GM12872 (cell line): ENCODE measurements at regions not wholly inside any gene's neighbourhood (a gene's known extent, or its start where the extent isn't known, plus 50 kb on each side); places are given as distances from the start of the nearest gene placed in this dataset.

Source experiments
- TF ChIP-seq, protein P1 (sequence below): IDR thresholded peaks from 3 replicates; pipeline ENCODE4 v1.5.1; 2011; ENCODE audit warnings: low read depth, mild to moderate bottlenecking, low read length, moderate library complexity; ENCODE audit not compliant: insufficient read depth

DNA sequence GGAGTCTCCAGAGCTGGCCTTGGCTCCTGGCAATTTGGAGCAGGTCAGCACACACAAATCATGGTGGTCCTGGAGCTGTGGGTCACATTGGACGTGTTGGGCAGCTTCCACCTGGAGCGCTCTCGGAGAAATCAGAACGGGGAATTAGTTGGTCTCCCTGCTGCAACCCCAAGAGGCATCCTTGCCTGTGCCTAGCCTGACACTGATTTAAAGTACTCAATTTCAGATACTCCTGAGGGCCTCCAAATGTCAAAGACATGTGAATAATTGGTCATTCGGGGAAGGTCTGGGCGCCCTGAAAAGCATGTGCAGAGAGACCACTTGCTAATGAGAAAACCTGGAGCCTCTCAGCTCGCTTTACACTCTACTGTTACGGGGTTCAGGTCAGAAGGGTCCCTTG is 145.5 kb upstream of the AGAP1 start:
- TF ChIP-seq, protein P1, sequence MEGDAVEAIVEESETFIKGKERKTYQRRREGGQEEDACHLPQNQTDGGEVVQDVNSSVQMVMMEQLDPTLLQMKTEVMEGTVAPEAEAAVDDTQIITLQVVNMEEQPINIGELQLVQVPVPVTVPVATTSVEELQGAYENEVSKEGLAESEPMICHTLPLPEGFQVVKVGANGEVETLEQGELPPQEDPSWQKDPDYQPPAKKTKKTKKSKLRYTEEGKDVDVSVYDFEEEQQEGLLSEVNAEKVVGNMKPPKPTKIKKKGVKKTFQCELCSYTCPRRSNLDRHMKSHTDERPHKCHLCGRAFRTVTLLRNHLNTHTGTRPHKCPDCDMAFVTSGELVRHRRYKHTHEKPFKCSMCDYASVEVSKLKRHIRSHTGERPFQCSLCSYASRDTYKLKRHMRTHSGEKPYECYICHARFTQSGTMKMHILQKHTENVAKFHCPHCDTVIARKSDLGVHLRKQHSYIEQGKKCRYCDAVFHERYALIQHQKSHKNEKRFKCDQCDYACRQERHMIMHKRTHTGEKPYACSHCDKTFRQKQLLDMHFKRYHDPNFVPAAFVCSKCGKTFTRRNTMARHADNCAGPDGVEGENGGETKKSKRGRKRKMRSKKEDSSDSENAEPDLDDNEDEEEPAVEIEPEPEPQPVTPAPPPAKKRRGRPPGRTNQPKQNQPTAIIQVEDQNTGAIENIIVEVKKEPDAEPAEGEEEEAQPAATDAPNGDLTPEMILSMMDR, result no peak

DNA sequence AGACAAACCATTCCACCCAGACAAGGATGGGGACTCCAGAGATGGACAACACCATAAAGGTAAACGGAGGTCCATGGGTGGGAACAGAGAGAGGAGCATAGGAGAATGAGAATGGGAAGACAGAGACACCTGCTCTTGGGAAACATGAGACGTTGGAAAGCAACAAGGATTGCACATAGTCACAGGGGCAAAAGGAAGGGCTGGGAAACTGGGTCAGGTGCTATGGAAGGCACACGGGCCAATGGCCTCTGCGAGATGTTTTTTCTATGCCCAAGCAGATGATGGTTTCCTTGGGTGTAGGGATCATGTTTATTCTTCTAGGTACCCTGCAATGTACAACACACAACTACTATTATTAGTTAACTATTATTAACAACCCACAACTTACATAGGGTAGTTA is 143.6 kb upstream of the AGAP1 start:
- TF ChIP-seq, protein P1, result no peak

DNA sequence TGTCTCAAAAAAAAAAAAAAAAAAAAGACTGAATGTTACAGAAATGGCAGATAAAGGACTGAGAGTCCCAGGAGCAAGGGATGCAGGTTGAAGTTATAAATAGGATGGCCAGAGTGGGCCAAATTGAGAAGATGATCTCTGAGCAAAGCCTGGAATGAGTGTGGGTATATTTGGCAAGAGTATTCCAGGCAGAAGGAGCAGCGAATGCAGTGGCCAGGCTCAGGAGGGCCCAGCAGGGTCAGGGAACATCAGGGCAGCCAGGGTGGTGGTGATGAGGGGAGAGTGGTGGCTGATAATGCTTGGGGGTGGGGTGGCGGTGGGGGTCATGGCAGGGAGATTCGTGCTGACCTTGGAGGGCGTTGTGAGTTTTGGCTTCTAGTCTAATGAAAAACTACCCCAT is 141.3 kb upstream of the AGAP1 start:
- TF ChIP-seq, protein P1, result no peak

DNA sequence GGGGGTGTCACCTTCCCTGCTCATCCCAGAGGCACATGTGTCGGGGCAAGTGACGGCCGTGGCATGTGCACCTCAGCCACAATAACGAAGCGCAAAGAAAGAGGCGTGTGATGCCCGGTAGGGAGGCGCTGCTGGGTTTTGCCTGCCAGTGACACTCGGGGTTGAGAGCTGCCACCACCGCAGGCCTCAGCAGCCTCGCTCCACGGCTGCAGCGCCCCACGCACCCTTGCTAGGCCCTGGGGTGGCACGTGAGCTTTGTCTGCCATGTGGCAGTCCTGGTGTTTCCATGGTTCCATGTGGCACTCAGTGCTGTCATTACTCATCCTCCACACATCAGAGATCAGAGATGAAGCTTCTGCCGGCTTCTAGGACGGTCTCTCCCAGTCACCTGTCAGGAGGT is 136.0 kb upstream of the AGAP1 start:
- TF ChIP-seq, protein P1, result no peak

DNA sequence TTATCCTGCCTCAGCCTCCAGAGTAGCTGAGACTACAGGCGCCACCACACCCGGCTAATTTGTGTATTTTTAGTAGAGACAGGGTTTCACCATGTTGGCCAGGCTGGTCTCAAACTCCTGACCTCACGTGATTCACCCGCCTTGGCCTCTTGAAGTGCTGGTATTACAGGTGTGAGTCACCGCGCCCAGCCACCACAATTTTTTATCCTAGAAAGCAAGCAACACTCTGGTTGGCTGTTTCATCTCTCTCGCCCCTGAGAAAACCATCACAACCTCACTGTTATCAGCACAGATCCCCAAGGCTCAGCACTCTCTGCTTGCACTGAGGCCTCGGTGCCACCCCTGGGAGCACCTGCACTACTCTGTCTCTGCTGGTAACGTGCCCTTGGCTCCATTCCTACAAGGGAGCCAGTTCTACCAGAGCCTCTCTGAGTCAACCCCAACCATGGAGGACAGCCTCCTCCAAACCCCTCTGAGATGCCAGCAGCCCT is 134.8 kb upstream of the AGAP1 start:
- TF ChIP-seq, protein P1, result no peak

DNA sequence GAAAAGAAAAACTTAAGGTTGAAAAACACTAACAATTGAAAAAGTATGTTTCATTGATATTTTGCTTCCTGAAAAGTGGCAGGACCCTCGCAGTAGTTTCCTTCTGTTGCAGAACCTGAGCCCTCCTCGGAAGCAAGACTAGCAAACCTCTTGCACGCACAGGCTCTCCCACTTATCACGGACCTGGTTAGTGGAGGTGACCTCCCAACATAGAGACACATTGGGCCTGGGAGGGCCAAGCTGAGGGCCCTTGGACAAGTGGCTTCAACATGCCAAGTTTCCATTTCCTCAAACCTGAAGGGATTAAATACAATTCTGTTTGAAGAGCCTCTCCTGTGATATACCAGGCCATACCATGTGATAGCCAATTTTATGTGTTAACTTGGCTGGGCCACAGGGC is 133.4 kb upstream of the AGAP1 start:
- TF ChIP-seq, protein P1, result no peak

DNA sequence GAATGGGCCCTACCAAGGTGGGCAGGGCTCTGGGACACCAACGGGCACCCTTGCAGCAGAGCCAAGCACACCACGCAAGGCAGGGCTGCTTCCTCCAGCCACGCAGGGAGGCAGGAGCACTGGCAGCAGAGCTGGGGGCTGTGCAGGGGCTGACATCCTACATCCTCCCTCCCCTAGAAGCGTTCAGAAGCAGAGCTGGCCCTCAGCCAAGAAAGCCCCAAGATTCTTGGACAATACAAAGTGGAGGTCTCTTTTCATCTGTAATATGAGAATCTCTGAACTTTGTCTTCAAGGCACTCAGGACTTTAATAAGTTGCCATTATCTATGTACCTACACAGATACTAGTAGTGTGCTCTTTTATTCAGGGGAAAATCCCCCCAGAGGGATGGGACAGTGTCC is 128.1 kb upstream of the AGAP1 start:
- TF ChIP-seq, protein P1, result no peak

DNA sequence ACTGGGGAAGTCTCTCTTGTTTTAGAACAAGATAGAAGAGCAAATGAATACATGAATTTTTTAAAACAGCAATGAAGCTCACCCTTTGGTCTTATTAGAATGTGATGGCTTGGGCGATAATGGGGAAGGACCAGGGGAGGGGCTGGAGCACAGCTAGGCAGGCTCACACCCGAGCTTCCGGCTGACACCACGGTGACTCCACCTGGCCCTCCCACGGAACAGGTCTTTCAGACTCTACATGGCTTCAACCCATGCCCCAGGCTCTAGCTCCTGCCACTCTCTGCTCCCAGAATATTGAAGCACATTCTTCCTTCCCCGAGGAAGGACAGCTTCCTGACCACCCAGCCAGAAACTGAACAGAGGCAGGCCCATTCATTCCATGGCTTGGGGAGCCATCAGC is 127.5 kb upstream of the AGAP1 start:
- TF ChIP-seq, protein P1, result no peak
